Upper lobe of left lung (tissue), 6 donors: ENCODE measurements at regions not wholly inside any gene's neighbourhood (a gene's known extent, or its start where the extent isn't known, plus 50 kb on each side); places are given as distances from the start of the nearest gene placed in this dataset.

Source experiments
- ATAC-seq, 2 donors: fragments of 200-7000 bp; cut with Tn5 transposase; one replicate each; pipeline ENCODE4 v1.9.1; 2022; ENCODE audit warnings: mild to moderate bottlenecking in 2 of 2, moderate library complexity in 2 of 2; ENCODE audit not compliant: low FRiP score in 2 of 2
- DNase-seq, 2 donors: peaks; one replicate each; pipeline ENCODE4 v3.0.0-alpha.2; 2019 to 2020
- H3K27ac ChIP-seq, 4 donors: fragments of 200-600 bp; sonication (generic); one replicate each; pipeline ENCODE4 v1.5.1; 2016 to 2019
- H3K27me3 ChIP-seq, 4 donors: fragments of 200-600 bp; sonication (generic); one replicate each; pipeline ENCODE4 v1.5.1; 2017 to 2019
- H3K36me3 ChIP-seq, 4 donors: fragments of 200-600 bp; sonication (generic); one replicate each; pipeline ENCODE4 v1.5.1; 2016 to 2019
- H3K4me1 ChIP-seq, 4 donors: fragments of 200-600 bp; sonication (generic); one replicate each; pipeline ENCODE4 v1.5.1; 2018 to 2019
- H3K4me3 ChIP-seq, 4 donors: fragments of 200-600 bp; sonication (generic); one replicate each; pipeline ENCODE4 v1.5.1; 2017 to 2019; ENCODE audit warnings: mild to moderate bottlenecking in 2 of 4, moderate library complexity in 1 of 4
- H3K9me3 ChIP-seq, 4 donors: fragments of 200-600 bp; sonication (generic); one replicate each; pipeline ENCODE4 v1.5.1; 2018 to 2019
- CTCF ChIP-seq, 6 experiments: fragments of 450-650 bp in 4 of 6; fragments of 200-600 bp in 2 of 6; sonication (generic) in 2 of 6; IDR thresholded peaks; one replicate each; pipeline ENCODE4 v1.5.1; 2016 to 2019; ENCODE audit warnings: antibody characterized with exemption in 6 of 6
- EP300 ChIP-seq, 4 donors: sonication (generic); formaldehyde crosslinking; IDR thresholded peaks; one replicate each; pipeline ENCODE4 v1.5.1; 2017; ENCODE audit warnings: antibody characterized with exemption in 4 of 4, control low read depth in 2 of 4
- POLR2A ChIP-seq, 4 donors: fragments of 450-650 bp; IDR thresholded peaks; one replicate each; pipeline ENCODE4 v1.5.1; 2016 to 2017; ENCODE audit warnings: antibody characterized with exemption in 4 of 4, mild to moderate bottlenecking in 2 of 4
- POLR2AphosphoS5 ChIP-seq, 2 donors: sonication (generic); formaldehyde crosslinking; IDR thresholded peaks; one replicate each; pipeline ENCODE4 v1.5.1; 2017; ENCODE audit warnings: antibody characterized with exemption in 2 of 2
- WGBS, 2 donors: methylation state at CpG; one replicate each; pipeline ENCODE4 v1.1.5; 2017 to 2018; 5-methylcytosine and 5-hydroxymethylcytosine counted together
- donor health status: DM: no; HTN: no; CAD: no; lungs with moderate emphysema.
- donor health status: DM: no; HTN: yes; CAD: no; lungs with severe emphysema.

GRCh38 chr3:141669434-141669833 lies 68.7 kb upstream of the RNF7 start:
- Histone ChIP-seq H3K27me3 (no peaks in the 10 kb centered on the region), H3K4me1 (no peaks in the 10 kb centered on the region), H3K27ac (no peak overlapping the region), H3K4me3 (no peak overlapping the region), H3K9me3 (peaks cover 0 to 14% (median 4%) of the 10 kb centered on the region in 4 donors), H3K36me3 (no peaks in the 10 kb centered on the region)
- ATAC-seq (no peak), DNase-seq (no peak)
- TF ChIP-seq EP300 (IDR thresholded peaks at IDR 0.05) (no peak), POLR2AphosphoS5 (IDR thresholded peaks at IDR 0.05) (no peak), CTCF (IDR thresholded peaks at IDR 0.05) (no peak), POLR2A (IDR thresholded peaks at IDR 0.05) (no peak)

GRCh38 chr3:141677701-141678100 lies 60.4 kb upstream of the RNF7 start:
- Histone ChIP-seq H3K36me3 (no peaks in the 10 kb centered on the region), H3K27ac (no peak overlapping the region), H3K4me3 (no peak overlapping the region), H3K9me3 (no peaks in the 10 kb centered on the region), H3K4me1 (peaks cover 8 to 20% (median 12%) of the 10 kb centered on the region in 4 donors), H3K27me3 (no peaks in the 10 kb centered on the region)
- no peak for DNase-seq
- ATAC-seq: no peak
- no peak for TF ChIP-seq POLR2A (IDR thresholded peaks at IDR 0.05)
- no peak for TF ChIP-seq EP300 (IDR thresholded peaks at IDR 0.05)
- TF ChIP-seq POLR2AphosphoS5 (IDR thresholded peaks at IDR 0.05): no peak
- no peak for TF ChIP-seq CTCF (IDR thresholded peaks at IDR 0.05)

- peak overlapping the region in 1 of 4 donors; percentile 41 for H3K27ac ChIP-seq
- WGBS, 2 donors: 30 to 42% methylated on average over 1 to 2 of the region's 2 CpGs
Measured at GRCh38 chr3:141680620-141681389, 57.3 kb upstream of the RNF7 start.

GRCh38 chr3:141681390-141681780 lies 56.7 kb upstream of the RNF7 start:
- WGBS, 2 donors: 24 to 34% methylated on average over 4 of the region's 4 CpGs
- no peak for DNase-seq
- Histone ChIP-seq H3K4me1 (peaks cover 8 to 27% (median 17%) of the 10 kb centered on the region in 4 donors), H3K4me3 (no peak overlapping the region), H3K27me3 (no peaks in the 10 kb centered on the region), H3K27ac (no peak overlapping the region), H3K9me3 (no peaks in the 10 kb centered on the region), H3K36me3 (no peaks in the 10 kb centered on the region)
- no peak for TF ChIP-seq POLR2A (IDR thresholded peaks at IDR 0.05)
- TF ChIP-seq CTCF (IDR thresholded peaks at IDR 0.05): no peak
- TF ChIP-seq POLR2AphosphoS5 (IDR thresholded peaks at IDR 0.05): no peak
- TF ChIP-seq EP300 (IDR thresholded peaks at IDR 0.05): no peak
- ATAC-seq: no peak

More at GRCh38 chr3:141680620-141681389, 57.3 kb upstream of the RNF7 start:
- Histone ChIP-seq H3K4me3 (no peak overlapping the region), H3K27me3 (no peaks in the 10 kb centered on the region), H3K36me3 (no peaks in the 10 kb centered on the region), H3K4me1 (peaks cover 8 to 22% (median 12%) of the 10 kb centered on the region in 4 donors), H3K9me3 (no peaks in the 10 kb centered on the region)
- TF ChIP-seq EP300 (IDR thresholded peaks at IDR 0.05) (no peak), POLR2A (IDR thresholded peaks at IDR 0.05) (no peak), CTCF (IDR thresholded peaks at IDR 0.05) (no peak), POLR2AphosphoS5 (IDR thresholded peaks at IDR 0.05) (no peak)
- no peak for ATAC-seq
- DNase-seq: peak in 1 of 2 donors; percentile 39

- no peak overlapping the region for H3K27ac ChIP-seq
- no peak for TF ChIP-seq CTCF (IDR thresholded peaks at IDR 0.05)
- TF ChIP-seq POLR2A (IDR thresholded peaks at IDR 0.05): no peak
- TF ChIP-seq EP300 (IDR thresholded peaks at IDR 0.05): no peak
- no peak for TF ChIP-seq POLR2AphosphoS5 (IDR thresholded peaks at IDR 0.05)
- H3K36me3 ChIP-seq: no peaks in the 10 kb centered on the region
- H3K4me1 ChIP-seq: peaks cover 8 to 31% (median 21%) of the 10 kb centered on the region in 4 donors
- H3K4me3 ChIP-seq: no peak overlapping the region
- WGBS, 2 donors: 53 to 62% methylated on average over 3 of the region's 3 CpGs
- ATAC-seq (no peak), DNase-seq (no peak)
- H3K27me3 ChIP-seq: no peaks in the 10 kb centered on the region
- H3K9me3 ChIP-seq: no peaks in the 10 kb centered on the region
Measured at GRCh38 chr3:141682007-141682406, 56.1 kb upstream of the RNF7 start.
